Stomach (tissue), 8 donors: ENCODE measurements at regions not wholly inside any gene's neighbourhood (a gene's known extent, or its start where the extent isn't known, plus 50 kb on each side); places are given as distances from the start of the nearest gene placed in this dataset.

Source experiments
- DNase-seq, 2 donors: peaks; one replicate each; pipeline versions ENCODE4 v3.0.0 to v3.0.0-alpha.2; 2013 to 2019
- H3K27ac ChIP-seq, 5 donors: fragments of 200-600 bp in 4 of 5; sonication (generic) in 4 of 5; one replicate each; pipeline ENCODE4 v1.5.1; 2013 to 2019; ENCODE audit warnings: mild to moderate bottlenecking in 1 of 5, moderate library complexity in 1 of 5
- H3K27me3 ChIP-seq, 3 donors: fragments of 200-600 bp; sonication (generic); one replicate each; pipeline ENCODE4 v1.5.1; 2017 to 2019; ENCODE audit warnings: mixed run types in 1 of 3
- H3K36me3 ChIP-seq, 4 donors: fragments of 200-600 bp; sonication (generic); 1 replicate in 3 of 4; 2 replicates in 1 of 4; pipeline ENCODE4 v1.5.1; 2016 to 2019
- H3K4me1 ChIP-seq, 4 donors: fragments of 200-600 bp; sonication (generic); one replicate each; pipeline ENCODE4 v1.5.1; 2016 to 2019
- H3K4me3 ChIP-seq, 4 donors: fragments of 200-600 bp; sonication (generic) in 3 of 4; one replicate each; pipeline ENCODE4 v1.5.1; 2016 to 2019; ENCODE audit warnings: mild to moderate bottlenecking in 1 of 4
- H3K9me3 ChIP-seq, 4 donors: fragments of 200-600 bp; sonication (generic); one replicate each; pipeline ENCODE4 v1.5.1; 2016 to 2019
- EP300 ChIP-seq: sonication (generic); formaldehyde crosslinking; IDR thresholded peaks from one replicate; pipeline ENCODE4 v1.6.1; 2017; ENCODE audit warnings: antibody characterized with exemption
- POLR2A ChIP-seq, 4 donors: fragments of 450-650 bp; IDR thresholded peaks; one replicate each; pipeline ENCODE4 v1.6.1; 2016; ENCODE audit warnings: antibody characterized with exemption in 4 of 4, control low read depth in 2 of 4, mild to moderate bottlenecking in 1 of 4, moderate library complexity in 1 of 4
- POLR2AphosphoS5 ChIP-seq, 3 donors: sonication (generic); formaldehyde crosslinking; IDR thresholded peaks; one replicate each; pipeline ENCODE4 v1.6.1; 2016; ENCODE audit warnings: antibody characterized with exemption in 3 of 3
- WGBS, 5 donors: extraction: QIAGEN DNeasy Blood & Tissue Kit in 3 of 5; methylation state at CpG; one replicate each; pipeline versions ENCODE4 v1.1.5 to v1.1.7; 2013 to 2018; 5-methylcytosine and 5-hydroxymethylcytosine counted together
- intact Hi-C: fragments of 100-400 bp; cut with DNase I; formaldehyde crosslinking; loops from one replicate; pipeline ENCODE4 v1.15.1; 2023; ENCODE audit warnings: low total_unique reads
- TF ChIP-seq, protein P1 (sequence below), 7 experiments: fragments of 450-650 bp in 4 of 7; fragments of 200-600 bp in 3 of 7; sonication (generic) in 3 of 7; IDR thresholded peaks; one replicate each; pipeline ENCODE4 v1.5.1; 2016 to 2019; ENCODE audit warnings: antibody characterized with exemption in 7 of 7, control low read depth in 2 of 7, mild to moderate bottlenecking in 1 of 7
- donor health status: healthy with polysubstance abuse.
- donor health status: Bipolar disorder and iron deficiency.
- donor health status: healthy.

DNA sequence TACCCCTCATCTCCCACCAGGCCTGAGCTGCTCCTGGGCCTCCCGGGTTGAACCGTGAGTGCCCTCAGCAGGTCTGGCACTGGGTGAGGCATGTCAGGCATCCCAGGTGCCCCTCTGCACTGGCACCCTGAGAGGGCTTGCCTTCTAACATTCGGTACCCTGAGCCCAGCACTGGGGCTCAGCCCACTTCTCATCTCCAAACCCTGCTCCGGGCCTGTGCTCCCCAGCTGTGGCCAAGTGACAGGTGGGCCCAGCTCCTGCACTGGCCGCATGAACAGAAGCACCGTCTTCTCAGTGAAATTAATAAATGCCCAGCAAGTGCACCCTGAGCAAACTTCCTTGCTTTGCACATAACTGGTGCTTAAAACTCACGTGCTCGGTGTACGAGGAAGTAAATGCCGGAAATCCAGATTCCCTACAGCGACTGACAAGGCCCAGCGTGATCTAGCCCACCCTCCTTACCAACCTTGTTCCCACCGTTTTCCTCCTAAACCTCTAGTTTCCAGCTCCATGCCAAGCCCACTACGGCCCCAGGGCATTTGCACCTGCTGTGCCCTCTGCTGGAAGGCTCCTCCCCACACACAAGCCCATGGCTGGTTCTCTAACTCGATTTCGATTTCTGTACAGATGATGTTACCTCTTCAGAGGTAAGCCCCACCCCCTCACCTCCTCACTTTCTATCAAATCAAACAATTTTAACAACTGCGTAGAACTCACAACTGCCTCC is 115.2 kb upstream of the NCOR2 start:
- H3K27me3 ChIP-seq, result no peaks in the 10 kb centered on the region
- H3K4me3 ChIP-seq, result no peak overlapping the region
- H3K36me3 ChIP-seq, result no peaks in the 10 kb centered on the region
- no peak for DNase-seq
- H3K9me3 ChIP-seq, result no peaks in the 10 kb centered on the region
- peaks cover 55 to 89% (median 66%) of the 10 kb centered on the region in 4 donors for H3K4me1 ChIP-seq
- peak overlapping the region; percentile 33 to 84 (median 80) for H3K27ac ChIP-seq
- TF ChIP-seq POLR2A (IDR thresholded peaks at IDR 0.05), result no peak
- TF ChIP-seq, protein P1, sequence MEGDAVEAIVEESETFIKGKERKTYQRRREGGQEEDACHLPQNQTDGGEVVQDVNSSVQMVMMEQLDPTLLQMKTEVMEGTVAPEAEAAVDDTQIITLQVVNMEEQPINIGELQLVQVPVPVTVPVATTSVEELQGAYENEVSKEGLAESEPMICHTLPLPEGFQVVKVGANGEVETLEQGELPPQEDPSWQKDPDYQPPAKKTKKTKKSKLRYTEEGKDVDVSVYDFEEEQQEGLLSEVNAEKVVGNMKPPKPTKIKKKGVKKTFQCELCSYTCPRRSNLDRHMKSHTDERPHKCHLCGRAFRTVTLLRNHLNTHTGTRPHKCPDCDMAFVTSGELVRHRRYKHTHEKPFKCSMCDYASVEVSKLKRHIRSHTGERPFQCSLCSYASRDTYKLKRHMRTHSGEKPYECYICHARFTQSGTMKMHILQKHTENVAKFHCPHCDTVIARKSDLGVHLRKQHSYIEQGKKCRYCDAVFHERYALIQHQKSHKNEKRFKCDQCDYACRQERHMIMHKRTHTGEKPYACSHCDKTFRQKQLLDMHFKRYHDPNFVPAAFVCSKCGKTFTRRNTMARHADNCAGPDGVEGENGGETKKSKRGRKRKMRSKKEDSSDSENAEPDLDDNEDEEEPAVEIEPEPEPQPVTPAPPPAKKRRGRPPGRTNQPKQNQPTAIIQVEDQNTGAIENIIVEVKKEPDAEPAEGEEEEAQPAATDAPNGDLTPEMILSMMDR (IDR thresholded peaks at IDR 0.05), result no peak
- no peak for TF ChIP-seq POLR2AphosphoS5 (IDR thresholded peaks at IDR 0.05)
- TF ChIP-seq EP300, result no peak
- intact Hi-C loops, result no loop called here
- WGBS, 5 donors, result 66 to 81% (median 68%) methylated on average over 17 of the region's 17 CpGs

DNA sequence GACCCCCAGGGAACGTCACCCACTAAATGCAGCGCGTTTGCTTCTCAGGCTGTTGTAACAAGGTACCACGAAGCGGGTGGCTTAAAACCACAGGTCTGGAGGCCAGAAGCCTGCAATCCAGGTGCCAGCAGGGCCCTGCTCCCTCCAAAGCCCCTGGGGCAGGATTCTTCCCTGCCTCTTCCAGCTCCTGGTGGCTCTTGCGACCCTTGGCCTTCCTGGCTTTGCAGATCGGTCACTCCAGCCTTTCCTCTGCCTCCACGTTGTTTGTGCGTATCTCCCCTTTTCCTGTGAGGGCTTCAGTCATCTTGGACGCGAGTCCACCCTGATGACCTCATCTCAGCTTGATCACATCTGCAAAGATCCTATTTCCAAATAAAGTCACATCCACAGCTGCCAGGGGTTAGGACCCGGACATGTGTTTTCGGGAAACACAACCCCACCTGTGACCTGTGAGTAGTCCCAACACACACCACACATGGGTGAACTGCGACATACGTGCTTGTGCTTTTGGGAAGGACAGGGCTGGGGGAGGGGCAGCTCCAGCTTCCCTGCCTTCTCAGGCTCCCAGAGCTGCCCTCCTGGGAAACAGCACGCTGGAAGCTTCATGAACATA is 114.5 kb upstream of the NCOR2 start:
- Histone ChIP-seq H3K4me3 (no peak overlapping the region), H3K4me1 (peaks cover 55 to 93% (median 63%) of the 10 kb centered on the region in 4 donors), H3K27ac (peak overlapping the region; percentile 33 to 84 (median 80)), H3K36me3 (no peaks in the 10 kb centered on the region), H3K27me3 (no peaks in the 10 kb centered on the region), H3K9me3 (no peaks in the 10 kb centered on the region)
- peak in 1 of 2 donors; percentile 72 for DNase-seq
- TF ChIP-seq POLR2AphosphoS5 (IDR thresholded peaks at IDR 0.05) (peak in 2 of 3 donors; percentile 39 to 74), POLR2A (IDR thresholded peaks at IDR 0.05) (no peak), EP300 (peak; percentile 85)
- TF ChIP-seq, protein P1 (IDR thresholded peaks at IDR 0.05), result no peak
- WGBS, 5 donors, result 61 to 72% (median 63%) methylated on average over 15 to 16 of the region's 16 CpGs
- intact Hi-C loops, result no loop called here

GRCh38 chr12:124680863-124681778 is 113.7 kb upstream of the NCOR2 start:
- WGBS, 5 donors, result 46 to 63% (median 57%) methylated on average over 18 to 21 of the region's 21 CpGs
- Histone ChIP-seq H3K4me3 (no peak overlapping the region), H3K36me3 (no peaks in the 10 kb centered on the region), H3K9me3 (no peaks in the 10 kb centered on the region), H3K27ac (peak overlapping the region in 4 of 5 donors; percentile 78 to 84 (median 81)), H3K27me3 (no peaks in the 10 kb centered on the region), H3K4me1 (peaks cover 53 to 98% (median 66%) of the 10 kb centered on the region in 4 donors)
- TF ChIP-seq, protein P1 (IDR thresholded peaks at IDR 0.05), result peak in 2 of 7 experiments; percentile 10 to 16
- TF ChIP-seq EP300 (no peak), POLR2AphosphoS5 (IDR thresholded peaks at IDR 0.05) (peak in 1 of 3 donors; percentile 72)
- intact Hi-C loops, result no loop called here
- DNase-seq, result peak in 1 of 2 donors; percentile 88
